Kasumi-1 (cell line): ENCODE measurements at regions not wholly inside any gene's neighbourhood (a gene's known extent, or its start where the extent isn't known, plus 50 kb on each side); places are given as distances from the start of the nearest gene placed in this dataset.
"Not testable (repeated sequence)": the region's sequence is repeated elsewhere in the genome, so short reads cannot be mapped to it uniquely, and the experiment has no call there.

Source experiments
- DNase-seq, 2 experiments: peaks; one replicate each; lab custom pipeline; 2025; lab: John Stamatoyannopoulos, UW

DNA sequence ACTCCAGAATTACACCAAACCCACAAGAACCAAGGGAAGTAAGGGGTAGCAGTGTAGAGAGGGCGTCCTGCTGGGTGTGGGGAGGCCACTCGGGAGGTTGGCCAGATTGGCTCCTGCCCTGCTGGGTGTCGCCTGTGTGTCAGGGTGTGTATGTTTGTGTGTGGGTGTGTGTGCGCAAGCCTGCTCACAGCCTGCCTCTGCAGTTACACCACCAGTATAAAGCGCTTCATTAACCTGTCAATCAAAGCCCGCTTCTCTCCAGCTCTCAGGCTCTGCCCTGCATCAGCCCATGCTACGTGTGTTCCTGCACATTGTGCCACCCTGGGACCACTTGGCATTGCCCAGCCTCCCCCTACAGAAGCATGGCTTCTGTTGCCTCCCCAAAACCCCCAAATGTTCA lies 83.3 kb upstream of the PAX2 start:
- no peak for DNase-seq

DNA sequence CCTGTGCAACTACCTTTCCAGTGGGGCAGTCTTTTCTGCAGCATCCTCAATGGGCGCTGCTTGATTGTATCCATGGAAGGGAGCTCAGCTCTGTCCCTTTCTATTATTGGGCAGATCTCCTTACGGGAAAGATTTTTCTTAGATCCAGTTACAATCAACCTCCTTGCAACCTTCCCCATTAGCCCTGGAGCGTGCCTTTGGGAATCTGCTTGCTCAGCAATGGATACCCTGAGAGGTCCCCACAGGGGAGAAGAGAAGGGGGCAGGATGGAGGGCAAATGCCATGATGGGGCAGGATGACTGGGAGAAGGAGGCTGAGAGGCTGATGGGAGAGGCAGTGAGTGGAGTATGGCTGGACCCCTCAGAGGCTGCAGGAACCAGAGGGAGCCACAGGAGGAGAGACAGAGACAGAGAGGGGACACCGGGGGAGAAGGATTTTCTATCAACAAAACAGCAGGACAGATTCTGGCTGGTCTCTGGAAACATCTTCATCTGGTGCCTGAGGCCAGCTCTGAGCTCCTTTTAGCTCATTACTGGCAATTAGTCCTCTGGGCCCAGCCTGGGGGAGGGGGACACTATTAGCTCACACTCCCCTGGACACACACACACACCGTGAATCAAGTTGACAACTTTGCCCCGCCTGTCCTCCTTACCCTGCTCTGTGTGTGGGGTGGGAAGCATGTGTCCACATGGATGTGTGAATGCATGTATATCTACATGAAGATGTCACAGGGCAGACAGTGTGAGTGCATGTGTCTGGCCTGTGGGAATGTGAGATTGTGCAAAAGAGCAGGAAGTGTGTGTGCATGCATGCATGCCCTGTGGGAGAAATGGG lies 80.8 kb upstream of the PAX2 start:
- no peak for DNase-seq

DNA sequence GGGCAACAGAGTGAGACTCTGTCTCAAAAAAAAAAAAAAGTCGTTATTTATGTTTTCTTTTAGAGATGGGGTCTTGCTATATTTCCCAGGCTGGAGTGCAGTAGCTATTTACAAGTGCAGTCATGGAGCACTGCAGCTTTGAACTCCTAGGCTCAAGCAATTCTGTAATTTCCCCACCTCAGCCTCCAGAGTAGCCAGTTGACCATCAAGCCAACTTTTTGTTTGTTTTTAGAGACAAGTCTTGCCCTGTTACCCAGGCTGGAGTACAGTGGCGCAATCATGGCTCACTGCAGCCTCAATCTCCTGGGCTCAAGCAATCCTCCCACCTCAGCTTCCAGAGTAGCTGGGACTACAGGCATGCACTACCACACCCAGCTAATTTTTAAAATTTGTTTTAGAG lies 78.7 kb upstream of the PAX2 start:
- not testable (repeated sequence) for DNase-seq

DNA sequence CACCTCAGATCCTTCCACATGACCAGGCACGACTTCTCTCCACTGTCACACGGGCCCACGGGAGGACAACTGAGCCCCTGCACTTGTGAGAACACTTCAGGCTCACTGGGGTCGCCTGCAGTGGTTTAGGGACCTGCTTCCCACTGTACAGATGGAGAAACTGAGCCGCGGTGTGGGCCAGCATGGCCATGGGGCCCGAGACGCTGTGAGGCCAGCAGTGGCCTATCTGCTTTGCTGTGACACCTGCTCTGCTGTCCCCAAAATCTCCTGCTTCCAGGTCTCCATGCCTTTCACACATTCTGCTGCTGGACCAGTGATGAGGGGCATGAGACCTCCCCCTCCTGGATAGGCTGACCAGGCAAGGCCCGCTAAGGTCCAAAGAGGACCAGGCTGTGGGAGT lies 75.8 kb upstream of the PAX2 start:
- no peak for DNase-seq

DNA sequence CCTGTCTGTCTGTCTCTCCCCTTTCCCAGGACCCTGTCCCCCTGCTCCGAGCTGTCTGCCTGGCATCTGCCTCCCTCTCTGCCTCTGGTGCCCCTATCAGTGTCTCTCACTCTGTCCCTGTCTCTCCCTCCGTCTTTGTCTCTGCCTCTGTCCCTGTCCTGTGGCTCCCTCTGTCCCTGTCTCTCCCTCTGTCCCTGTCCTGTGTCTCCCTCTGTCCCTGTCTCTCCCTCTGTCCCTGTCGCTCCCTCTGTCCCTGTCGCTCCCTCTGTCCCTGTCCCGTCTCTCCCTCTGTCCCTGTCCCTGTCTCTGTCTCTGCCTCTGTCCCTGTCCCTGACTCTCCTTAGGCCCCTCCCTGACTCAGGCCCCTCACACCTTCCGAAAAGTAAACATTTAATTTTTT lies 75.0 kb upstream of the PAX2 start:
- no peak for DNase-seq

DNA sequence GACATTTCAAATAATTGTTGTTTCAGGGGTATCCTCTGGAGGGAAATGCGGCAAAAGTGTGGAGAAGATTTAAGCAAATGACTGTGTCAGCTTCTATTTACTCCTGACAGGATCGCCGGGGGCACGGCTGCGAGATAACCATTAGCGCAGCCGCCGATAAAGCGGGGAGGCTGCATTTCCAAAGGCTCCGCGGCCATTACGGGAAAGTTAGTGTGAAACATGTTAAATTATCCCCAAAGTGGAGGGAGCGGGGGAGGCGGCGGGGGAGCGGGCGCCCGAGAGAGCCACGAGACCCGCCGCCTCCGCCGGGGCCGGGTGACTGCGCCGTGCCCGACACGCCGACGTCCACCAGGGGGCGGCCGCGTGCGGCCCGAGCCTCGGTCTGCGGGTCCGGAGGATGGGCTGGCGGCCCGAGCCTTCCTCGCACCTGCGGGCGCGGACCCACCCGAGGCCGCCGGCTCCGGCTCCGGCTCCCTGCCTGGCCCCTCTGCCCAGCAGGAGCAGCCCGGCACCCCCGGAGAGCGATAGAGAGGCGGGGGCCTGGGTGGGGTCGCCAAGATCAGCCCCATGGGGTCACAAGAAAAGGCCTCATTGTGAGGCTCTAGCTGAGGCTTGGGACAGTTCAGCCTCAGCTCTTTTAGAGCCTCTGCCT lies 74.4 kb upstream of the PAX2 start:
- no peak for DNase-seq

DNA sequence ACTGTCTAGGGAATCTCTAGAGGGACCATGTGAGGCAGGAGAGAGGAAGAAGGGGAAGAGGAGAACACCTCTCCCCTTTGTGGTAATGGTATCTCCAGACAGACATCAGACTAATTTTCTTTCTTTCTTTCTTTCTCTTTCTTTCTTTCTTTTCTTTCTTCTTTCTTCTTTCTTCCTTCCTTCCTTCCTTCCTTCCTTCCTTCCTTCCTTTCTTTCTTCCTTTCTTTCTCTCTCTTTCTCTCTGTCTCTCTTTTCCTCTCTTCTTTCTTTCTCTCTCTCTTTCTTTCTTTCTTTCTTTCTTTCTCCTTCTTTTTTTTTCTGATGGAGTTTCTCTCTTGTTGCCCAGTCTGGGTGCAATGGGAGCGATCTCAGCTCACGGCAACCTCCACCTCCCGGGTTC lies 73.2 kb upstream of the PAX2 start:
- no peak for DNase-seq

DNA sequence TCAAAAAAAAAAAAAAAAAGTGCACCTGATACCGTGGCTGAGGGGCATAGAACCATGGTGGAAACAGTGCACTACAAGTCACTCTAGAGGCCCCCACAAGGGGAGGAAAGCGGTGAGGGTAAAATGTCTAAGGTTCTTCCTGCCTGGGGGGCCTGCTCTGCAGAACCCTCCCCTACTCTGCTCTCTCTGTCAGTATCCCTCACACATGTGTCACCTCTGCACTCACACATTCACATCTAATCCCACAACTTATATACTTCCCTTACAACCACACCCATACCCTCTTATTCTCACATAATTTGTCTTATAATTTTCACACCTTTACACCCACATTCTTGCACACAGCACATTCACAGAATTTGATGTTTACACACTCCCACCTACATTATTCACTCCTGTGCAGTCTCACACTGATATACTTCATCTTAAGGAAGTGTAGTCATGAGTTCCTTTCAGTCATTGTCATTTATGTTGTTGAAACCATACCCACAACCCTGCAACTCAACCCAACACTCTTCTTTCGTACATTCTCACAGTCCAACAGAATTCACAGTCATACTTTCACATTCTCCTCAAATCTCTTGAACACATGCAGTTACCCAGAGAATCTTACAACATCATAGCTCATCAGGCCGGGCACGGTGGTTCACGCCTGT lies 68.0 kb upstream of the PAX2 start:
- no peak for DNase-seq

DNA sequence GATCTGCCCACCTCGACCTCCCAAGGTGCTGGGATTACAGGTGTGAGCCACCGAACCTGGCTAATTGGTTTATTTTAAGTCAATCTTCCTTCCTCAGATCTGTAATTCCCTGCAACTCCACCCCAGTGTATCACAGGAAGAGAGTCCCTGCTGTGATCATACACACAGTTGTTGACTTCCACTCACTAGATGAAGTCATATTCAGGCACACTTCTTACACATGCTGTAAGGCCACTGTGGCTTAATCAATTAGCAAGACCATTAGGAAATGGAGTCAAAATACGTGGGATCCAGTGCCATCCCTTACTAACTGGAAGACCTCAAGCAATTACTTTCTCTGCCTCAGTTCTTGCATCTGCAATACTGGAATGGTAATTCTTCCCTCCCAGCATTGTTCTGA lies 66.1 kb upstream of the PAX2 start:
- DNase-seq, result no peak

DNA sequence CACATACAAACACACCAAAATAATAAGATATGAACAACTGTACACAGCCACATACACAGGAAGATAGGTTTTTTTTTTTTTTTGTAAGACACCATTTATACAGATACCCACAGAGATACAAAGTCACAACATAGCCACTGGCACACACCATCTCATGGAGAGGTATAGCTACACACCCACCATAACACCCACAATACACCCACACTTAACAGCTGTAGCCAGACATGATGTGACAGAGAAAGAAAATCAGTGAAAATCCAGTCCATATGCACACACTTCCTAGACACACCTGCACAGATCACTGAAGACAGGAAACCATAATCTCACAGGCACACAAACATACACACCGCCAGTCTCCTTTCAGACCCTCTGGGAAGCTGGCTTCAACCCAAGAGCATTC lies 62.4 kb upstream of the PAX2 start:
- DNase-seq, result no peak

DNA sequence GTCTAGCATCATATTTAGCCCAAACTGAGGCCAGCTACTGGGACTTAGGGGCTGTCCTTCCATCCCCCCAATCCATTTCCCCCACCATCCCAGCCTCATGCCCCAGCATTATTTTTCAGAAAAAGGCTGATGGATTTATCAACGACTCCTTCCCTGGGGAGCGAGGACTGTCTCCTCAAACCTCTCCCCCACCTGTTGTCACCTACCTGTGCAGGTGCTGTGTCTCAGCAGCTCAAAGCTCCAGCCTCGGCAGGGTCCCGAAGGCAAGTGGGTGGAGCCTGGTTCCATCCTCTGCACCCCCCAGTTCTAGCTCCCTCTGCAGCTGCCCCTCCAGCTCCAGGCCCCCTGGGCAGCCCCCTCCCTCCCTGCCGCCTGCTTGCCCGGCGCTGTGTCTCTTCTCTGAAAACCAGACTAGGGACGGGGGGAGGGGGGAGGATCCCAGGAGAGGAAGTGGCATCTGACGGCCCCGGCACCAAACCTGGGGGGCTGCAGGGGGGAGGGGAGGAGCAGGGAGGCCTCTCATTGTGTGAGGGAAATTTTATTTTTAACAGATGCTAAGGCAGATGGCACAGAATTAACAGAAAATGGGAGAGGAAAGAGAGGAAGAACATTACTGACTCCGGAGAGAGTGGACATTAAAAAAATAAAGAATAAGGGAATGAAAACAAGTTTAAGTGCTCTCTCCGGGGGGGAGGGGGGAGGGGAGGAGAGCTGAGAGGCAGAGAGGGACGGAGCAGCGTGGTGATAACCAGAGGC lies 61.7 kb upstream of the PAX2 start:
- DNase-seq, result no peak

DNA sequence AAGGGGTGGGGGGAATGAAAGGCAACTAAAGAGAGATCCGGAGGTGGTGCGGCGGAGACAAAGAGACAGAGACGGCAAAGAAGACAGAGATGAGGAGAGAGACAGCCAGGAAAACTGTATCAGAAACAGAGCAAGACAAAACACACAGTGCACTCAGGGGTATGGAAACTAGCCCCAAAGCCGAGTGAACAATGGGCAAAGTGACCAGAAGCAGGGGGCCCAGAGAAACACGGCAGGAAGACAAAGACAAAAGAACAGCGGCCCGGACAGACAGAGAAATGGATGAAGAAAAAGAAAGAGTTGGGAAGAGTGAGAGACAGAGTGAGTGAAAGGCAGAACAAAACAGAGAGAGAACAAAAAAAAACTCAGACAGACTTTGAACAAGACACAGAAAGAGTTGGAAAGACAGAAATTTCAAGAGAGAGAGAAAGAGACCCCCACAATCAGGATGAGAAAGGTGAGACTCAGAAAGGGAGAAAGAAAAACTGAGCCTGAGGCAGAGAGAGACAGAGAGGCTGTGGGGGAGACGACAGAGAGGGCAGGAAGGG lies 60.6 kb upstream of the PAX2 start:
- no peak for DNase-seq

DNA sequence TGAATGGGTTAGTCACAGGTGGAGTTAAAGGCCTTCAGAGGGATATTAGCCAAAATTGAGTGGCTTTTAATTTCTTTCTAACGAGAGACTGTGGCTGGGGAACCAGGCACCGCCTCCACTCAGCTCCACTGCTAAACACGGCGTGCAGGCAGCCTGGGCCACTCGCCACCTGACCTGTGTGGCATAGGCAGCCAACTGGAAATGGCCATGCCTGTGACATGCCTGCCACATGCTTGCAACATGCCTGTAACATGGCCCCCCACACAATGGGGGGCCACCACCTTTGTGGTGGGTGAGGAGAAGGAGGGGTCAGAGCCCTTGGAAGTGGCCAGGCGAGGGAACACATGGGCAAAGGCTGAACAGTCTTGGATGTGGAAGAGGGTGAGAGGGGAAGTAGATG lies 60.1 kb upstream of the PAX2 start:
- no peak for DNase-seq

DNA sequence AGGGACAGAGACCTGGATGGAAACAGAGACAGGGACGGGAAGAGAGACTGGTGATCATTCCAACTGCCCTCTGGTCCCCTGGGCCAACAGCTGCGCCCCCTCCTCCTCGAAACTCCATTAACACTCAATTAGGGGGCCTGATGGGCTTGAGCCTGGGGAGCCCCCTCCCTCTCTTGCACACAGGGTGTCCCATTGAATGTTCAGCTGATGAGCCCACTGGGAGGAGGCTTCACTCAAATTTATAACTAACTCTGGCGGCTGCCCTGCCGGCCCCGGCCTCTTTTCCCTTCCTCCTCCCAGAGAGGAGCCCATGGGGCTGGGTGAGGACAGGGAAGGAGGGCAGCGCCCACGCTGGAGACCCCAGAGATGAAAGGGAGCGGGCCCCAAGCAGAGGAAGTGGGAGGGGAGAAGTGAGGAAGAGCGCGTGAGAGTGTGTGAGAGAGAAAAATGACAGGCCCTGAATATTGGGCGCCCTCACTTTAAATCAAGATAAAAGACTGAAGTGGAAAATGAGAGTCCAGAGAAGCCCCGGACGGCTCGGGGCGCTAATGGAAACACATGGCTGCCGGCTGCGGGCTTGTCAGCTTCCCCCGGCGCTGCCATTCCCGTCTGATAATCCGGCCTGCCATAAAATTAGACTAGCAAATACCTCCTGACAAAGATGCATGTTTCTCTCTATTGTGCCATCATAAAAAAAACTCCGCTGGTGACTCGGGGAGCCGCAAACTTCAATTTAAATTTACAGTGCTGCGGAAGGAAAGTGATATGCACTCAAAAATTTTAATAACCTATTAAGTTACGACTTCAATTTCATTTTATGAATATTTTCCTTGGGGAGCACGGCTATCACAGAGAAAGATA lies 58.0 kb upstream of the PAX2 start:
- no peak for DNase-seq

DNA sequence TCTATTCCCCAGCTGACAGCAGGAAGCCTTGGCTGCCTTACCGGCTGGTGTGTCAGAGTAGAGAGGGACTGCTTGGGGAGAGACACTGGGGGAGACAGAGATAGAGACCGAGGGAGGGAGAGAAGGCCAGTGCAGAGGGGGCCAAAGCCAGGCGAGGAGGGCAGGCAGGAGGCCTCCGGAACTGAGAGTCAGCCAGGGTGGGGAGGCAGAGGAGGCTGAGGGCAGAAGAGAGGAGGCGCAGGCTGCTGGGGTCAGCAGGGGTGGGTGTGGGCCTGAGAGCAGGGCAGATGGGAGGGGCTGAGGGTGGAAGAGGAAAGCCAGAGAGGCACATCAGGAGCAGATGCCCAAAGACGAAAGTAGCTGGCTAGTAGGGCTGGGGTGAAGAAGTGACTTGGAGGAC lies 57.2 kb upstream of the PAX2 start:
- no peak for DNase-seq

DNA sequence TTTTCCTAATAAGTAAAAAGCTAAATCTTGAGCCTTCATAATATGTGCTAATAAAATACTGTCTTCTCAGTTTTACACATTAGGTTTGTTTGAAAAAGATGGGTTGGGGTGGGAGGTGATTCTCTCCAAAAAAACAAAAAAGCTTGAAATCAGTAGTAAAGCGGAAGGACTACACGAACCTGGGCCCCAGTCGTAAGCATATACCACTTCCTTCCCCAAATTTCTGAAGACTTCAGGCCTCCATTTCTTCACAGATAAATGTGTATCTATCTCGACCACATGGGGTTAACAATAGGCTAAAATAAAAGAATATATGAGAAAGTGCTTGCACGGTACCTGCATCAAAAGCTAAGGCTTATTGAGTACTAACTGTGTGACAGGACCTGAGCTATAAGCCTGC lies 51.6 kb upstream of the PAX2 start:
- peak; percentile 45 to 47 for DNase-seq
